Mucosa of descending colon (tissue), 3 donors: ENCODE measurements at regions not wholly inside any gene's neighbourhood (a gene's known extent, or its start where the extent isn't known, plus 50 kb on each side); places are given as distances from the start of the nearest gene placed in this dataset.

Experiments
- ATAC-seq: fragments of 200-7000 bp; cut with Tn5 transposase; one replicate; pipeline ENCODE4 v1.9.1; 2020; ENCODE audit warnings: mild to moderate bottlenecking, moderate library complexity
- DNase-seq, 3 donors: peaks; one replicate each; pipeline ENCODE4 v3.0.0-alpha.2; 2020
- H3K36me3 ChIP-seq: fragments of 200-600 bp; one replicate; pipeline ENCODE4 v1.8.0; 2021; ENCODE audit warnings: low read depth, mild to moderate bottlenecking
- H3K4me1 ChIP-seq: fragments of 200-600 bp; one replicate; pipeline ENCODE4 v1.8.0; 2021; ENCODE audit warnings: low read depth, mild to moderate bottlenecking
- H3K4me3 ChIP-seq: fragments of 200-600 bp; one replicate; pipeline ENCODE4 v1.8.0; 2021; ENCODE audit warnings: mild to moderate bottlenecking
- H3K9me3 ChIP-seq: fragments of 200-600 bp; one replicate; pipeline ENCODE4 v1.8.0; 2021; ENCODE audit warnings: mild to moderate bottlenecking
- CTCF ChIP-seq: fragments of 200-600 bp; IDR thresholded peaks from one replicate; pipeline ENCODE4 v1.8.0; 2022; ENCODE audit warnings: antibody characterized with exemption, mild to moderate bottlenecking
- intact Hi-C, 2 donors: fragments of 100-400 bp; cut with DNase I in 1 of 2; cut with micrococcal nuclease in 1 of 2; formaldehyde crosslinking; loops; one replicate each; pipeline versions ENCODE4 v1.11.0 to v1.11.1; 2022; cut with DNase I, micrococcal nuclease
- donor health status: DM: no; HTN: no; CAD: no; lungs with moderate emphysema.
- donor health status: DM: no; HTN: no; CAD: no.
- donor health status: DM: no; HTN: yes; CAD: no.

DNA sequence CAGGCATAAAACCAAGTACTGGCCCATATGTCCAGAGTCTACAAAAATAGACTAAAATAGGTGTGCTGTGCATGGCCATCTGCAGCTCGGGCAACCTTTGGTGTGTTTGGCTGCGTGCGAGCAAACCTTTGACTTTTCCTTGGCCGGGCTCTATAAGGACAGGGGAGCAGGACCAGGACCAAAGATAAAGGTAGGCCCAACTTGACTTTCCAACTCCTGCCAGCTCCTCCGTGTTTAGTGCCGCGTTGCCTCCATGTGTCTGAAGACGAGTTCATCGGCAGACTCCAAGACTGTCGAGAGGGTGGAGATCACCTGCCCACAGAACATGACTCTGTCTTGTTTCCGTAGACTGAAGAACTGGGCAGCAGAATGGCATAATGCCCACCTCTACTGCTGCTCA is 375.5 kb downstream of the IRS2 start:
- no peak for TF ChIP-seq CTCF
- no peaks in the 10 kb centered on the region for H3K36me3 ChIP-seq
- no peak for ATAC-seq
- intact Hi-C loops, result no loop called here
- DNase-seq, result no peak
- no peaks in the 10 kb centered on the region for H3K4me1 ChIP-seq
- no peak overlapping the region for H3K4me3 ChIP-seq
- no peaks in the 10 kb centered on the region for H3K9me3 ChIP-seq

DNA sequence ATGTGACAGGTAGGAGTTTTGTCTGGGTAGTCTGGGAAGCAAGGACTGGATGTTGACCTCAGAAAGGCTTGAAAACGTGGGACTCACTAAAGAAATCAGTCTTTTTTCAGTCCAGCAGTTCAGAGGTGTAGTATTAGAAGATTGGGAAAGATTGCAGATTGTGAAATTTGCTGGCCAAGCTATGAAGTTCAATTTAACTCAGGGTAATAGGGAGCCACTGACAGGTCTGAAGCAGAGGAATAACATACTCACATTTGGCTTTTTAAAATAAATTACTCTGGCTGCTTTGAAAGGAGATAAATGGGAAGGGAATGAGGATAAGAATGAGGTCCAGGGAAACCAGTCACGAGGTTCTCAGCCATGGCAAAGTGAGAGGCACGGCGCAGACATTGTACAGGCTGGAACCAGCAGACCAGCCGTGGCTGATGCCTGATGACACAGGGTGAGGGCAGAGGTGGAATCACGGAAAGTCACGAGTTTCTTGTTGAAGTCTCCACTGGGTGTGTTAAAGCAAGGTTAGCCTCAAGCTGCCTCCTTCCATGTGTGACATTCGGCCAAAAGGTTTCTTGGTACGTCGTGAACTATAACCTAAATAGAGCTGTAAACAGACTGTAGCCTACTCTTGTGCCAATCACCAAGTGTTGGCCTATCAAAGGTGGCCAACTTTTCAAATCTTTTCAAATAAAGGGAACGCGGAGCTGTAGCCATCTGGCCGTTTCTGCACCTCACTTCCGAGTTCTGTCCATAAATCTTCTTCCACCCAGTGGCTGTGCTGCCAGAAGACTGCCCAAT is 377.6 kb downstream of the IRS2 start:
- H3K4me3 ChIP-seq, result no peak overlapping the region
- DNase-seq, result no peak
- H3K9me3 ChIP-seq, result no peaks in the 10 kb centered on the region
- no peak for ATAC-seq
- H3K36me3 ChIP-seq, result no peaks in the 10 kb centered on the region
- no peak for TF ChIP-seq CTCF
- intact Hi-C loops, result no loop called here
- no peaks in the 10 kb centered on the region for H3K4me1 ChIP-seq

DNA sequence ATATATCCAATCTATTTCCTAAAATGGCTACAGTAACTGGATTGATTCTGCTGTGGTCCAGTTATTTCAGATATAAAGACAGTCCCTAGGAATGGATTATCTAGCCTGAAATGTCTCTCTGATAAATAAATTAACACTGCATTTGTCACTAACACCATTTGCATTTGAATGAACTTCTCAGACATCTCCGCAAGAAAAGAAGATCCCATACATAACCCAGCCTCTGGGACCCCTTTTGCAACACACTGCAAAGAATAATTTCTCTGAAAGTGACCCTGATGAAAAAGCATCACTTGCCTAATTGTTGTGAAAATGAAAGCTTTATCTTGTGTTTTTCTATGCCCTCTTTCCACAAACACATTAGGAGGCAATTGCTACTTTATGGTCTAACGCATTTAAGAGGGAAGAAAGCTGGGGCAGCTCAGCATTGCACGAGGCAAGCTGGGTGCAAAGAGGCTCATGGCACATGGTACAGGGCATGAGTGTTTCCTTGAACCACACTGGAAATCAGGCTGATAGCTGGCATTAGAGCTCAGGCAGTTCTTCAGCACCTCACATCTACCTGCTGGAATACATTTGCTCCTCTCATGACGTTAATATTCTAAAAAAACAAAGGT is 379.9 kb downstream of the IRS2 start:
- H3K36me3 ChIP-seq, result no peaks in the 10 kb centered on the region
- no peak overlapping the region for H3K4me3 ChIP-seq
- no peaks in the 10 kb centered on the region for H3K9me3 ChIP-seq
- H3K4me1 ChIP-seq, result no peaks in the 10 kb centered on the region
- no peak for TF ChIP-seq CTCF
- intact Hi-C loops, result no loop called here
- no peak for DNase-seq
- no peak for ATAC-seq

GRCh38 chr13:109403012-109403421 is 383.4 kb downstream of the IRS2 start:
- H3K4me3 ChIP-seq, result no peak overlapping the region
- H3K4me1 ChIP-seq, result no peaks in the 10 kb centered on the region
- no peaks in the 10 kb centered on the region for H3K9me3 ChIP-seq
- no peaks in the 10 kb centered on the region for H3K36me3 ChIP-seq
- intact Hi-C loops, result no loop called here
- no peak for TF ChIP-seq CTCF
- ATAC-seq (no peak), DNase-seq (no peak)

DNA sequence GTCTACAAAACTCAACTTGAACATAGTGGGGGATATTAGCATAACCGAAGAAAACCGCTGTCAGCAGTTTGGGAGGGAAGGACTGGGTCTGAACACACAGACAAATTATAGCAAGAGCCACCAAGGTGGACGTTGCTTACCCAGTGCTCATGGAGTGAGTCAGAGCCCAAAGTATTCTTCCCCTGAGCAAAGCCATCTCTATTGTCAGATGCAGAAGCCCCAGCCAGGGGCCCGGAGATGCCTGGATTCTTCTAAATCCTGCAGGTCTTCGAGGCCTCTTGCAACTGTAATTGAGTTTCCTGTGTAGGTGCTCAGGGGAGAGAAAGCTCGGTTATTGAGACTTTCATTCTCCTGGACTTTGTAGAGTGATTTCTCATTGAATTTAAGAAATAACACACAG is 384.5 kb downstream of the IRS2 start:
- Histone ChIP-seq H3K4me1 (no peaks in the 10 kb centered on the region), H3K9me3 (no peaks in the 10 kb centered on the region), H3K4me3 (no peak overlapping the region), H3K36me3 (no peaks in the 10 kb centered on the region)
- ATAC-seq (no peak), DNase-seq (no peak)
- intact Hi-C loops, result no loop called here
- no peak for TF ChIP-seq CTCF
